Mucosa of rectum (tissue), 2 donors: ENCODE measurements at regions not wholly inside any gene's neighbourhood (a gene's known extent, or its start where the extent isn't known, plus 50 kb on each side); places are given as distances from the start of the nearest gene placed in this dataset.

Experiments
- H3K27ac ChIP-seq, 2 donors: one replicate each; pipeline ENCODE4 v1.7.0; 2013; ENCODE audit warnings: inconsistent platforms in 2 of 2, low read depth in 2 of 2, low read length in 2 of 2
- H3K27me3 ChIP-seq, 2 donors: one replicate each; pipeline ENCODE4 v1.7.0; 2013; ENCODE audit warnings: low read length in 2 of 2; ENCODE audit not compliant: control insufficient read depth in 2 of 2, insufficient read depth in 2 of 2
- H3K36me3 ChIP-seq, 2 donors: one replicate each; pipeline ENCODE4 v1.7.0; 2013; ENCODE audit warnings: low read length in 2 of 2; ENCODE audit not compliant: control insufficient read depth in 2 of 2, insufficient read depth in 2 of 2
- H3K4me1 ChIP-seq, 2 donors: one replicate each; pipeline ENCODE4 v1.7.0; 2013; ENCODE audit warnings: low read length in 2 of 2, mild to moderate bottlenecking in 1 of 2; ENCODE audit not compliant: control insufficient read depth in 2 of 2, insufficient read depth in 2 of 2
- H3K4me3 ChIP-seq, 2 donors: one replicate each; pipeline ENCODE4 v1.7.0; 2013; ENCODE audit warnings: low read length in 2 of 2
- H3K9ac ChIP-seq, 2 donors: one replicate each; pipeline ENCODE4 v1.7.0; 2013; ENCODE audit warnings: low read length in 2 of 2, low read depth in 1 of 2, mild to moderate bottlenecking in 1 of 2
- H3K9me3 ChIP-seq, 2 donors: one replicate each; pipeline ENCODE4 v1.7.0; 2013; ENCODE audit warnings: low read length in 2 of 2; ENCODE audit not compliant: control insufficient read depth in 2 of 2
- donor health status: healthy.
- donor health status: Normal muscosa, but diverticular disease.

DNA sequence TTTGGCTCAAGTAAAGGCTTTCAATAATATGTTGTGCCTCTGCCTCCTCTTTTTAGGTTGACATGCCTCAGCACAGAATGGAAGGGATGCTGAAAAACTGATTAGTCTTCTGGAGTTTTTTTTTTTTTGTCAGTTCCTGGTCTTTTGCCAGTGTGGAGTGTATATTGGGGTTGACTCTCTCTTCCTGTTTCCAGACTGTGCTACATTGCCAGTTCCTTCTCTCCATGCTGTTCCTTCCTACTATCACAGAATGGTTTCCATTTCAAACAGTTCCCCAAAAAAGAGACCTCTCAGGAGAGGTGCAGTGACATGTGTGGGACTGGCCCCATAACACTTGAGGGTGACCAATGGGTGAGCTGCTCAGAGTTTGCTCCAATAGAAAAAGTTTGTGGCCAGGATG is 101.7 kb upstream of the ETV3 start:
- Histone ChIP-seq H3K36me3 (no peaks in the 10 kb centered on the region), H3K9ac (no peak overlapping the region), H3K9me3 (no peaks in the 10 kb centered on the region), H3K27me3 (no peaks in the 10 kb centered on the region), H3K27ac (no peak overlapping the region), H3K4me1 (peaks cover 2 to 9% of the 10 kb centered on the region in 2 donors), H3K4me3 (no peak overlapping the region)

DNA sequence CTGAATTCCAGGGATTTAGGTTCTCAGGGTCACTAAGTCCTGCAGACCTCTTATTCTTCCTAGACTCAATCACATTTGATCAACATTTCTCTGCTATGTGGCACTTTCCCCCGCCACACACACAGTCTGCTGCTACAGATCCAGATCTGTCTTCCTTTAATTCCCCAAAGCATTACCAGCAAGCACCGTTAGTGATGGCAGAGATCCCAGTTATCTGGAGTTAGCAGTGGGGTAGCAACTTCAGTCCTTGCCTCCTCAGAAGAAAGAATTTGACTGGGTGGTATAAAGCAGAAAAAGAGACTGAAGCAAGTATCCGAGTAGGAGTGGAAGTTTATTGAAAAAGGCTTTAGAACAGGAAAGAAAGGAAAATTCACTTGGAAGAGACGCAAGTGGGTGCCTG is 100.4 kb upstream of the ETV3 start:
- Histone ChIP-seq H3K27ac (no peak overlapping the region), H3K36me3 (no peaks in the 10 kb centered on the region), H3K9ac (no peak overlapping the region), H3K27me3 (no peaks in the 10 kb centered on the region), H3K4me1 (peaks cover 2 to 9% of the 10 kb centered on the region in 2 donors), H3K9me3 (no peaks in the 10 kb centered on the region), H3K4me3 (no peak overlapping the region)

DNA sequence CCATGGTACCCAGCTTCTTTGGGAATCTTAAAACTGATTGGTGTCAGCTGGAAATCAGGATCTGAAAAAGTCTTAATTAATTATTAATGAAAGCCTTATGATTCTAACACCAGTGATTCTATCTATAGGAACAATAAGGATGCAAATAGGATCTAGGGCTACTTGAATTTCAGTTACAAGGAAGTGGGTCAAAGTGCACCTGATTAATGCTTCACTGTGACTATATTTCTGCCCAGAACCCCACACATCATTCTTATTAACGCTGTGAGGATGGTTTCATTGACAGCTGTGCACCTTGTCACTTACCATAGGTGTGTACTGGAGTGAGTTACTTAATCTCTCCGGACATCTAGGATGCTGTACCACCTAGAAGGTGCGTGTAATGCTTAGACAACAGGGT is 99.8 kb upstream of the ETV3 start:
- peaks cover 2 to 9% of the 10 kb centered on the region in 2 donors for H3K4me1 ChIP-seq
- no peak overlapping the region for H3K27ac ChIP-seq
- no peaks in the 10 kb centered on the region for H3K9me3 ChIP-seq

DNA sequence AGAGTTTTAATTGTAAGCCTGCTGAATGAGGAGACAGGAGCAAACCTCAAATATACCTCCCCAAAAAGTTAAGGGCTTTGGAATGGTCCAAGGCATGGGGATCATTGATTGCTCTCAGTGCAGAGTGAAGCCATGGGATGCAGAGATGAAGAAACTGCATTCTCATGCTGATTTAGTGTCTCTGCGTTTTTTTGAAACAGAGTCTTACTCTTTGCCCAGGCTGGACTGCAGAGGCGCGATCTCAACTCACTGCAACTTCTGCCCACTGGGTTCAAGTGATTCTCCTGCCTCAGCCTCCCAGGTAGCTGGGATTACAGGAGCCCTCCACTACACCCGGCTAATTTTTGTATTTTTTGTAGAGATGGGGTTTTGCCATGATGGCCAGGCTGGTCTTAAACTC is 99.3 kb upstream of the ETV3 start:
- H3K4me3 ChIP-seq = no peak overlapping the region
- peaks cover 4 to 9% of the 10 kb centered on the region in 2 donors for H3K4me1 ChIP-seq
- no peak overlapping the region for H3K27ac ChIP-seq
- no peak overlapping the region for H3K9ac ChIP-seq
- H3K36me3 ChIP-seq = no peaks in the 10 kb centered on the region
- H3K27me3 ChIP-seq = no peaks in the 10 kb centered on the region
- no peaks in the 10 kb centered on the region for H3K9me3 ChIP-seq

More for the DNA sequence above, 99.8 kb upstream of the ETV3 start:
- Histone ChIP-seq H3K27me3 (no peaks in the 10 kb centered on the region), H3K4me3 (no peak overlapping the region), H3K36me3 (no peaks in the 10 kb centered on the region), H3K9ac (no peak overlapping the region)

DNA sequence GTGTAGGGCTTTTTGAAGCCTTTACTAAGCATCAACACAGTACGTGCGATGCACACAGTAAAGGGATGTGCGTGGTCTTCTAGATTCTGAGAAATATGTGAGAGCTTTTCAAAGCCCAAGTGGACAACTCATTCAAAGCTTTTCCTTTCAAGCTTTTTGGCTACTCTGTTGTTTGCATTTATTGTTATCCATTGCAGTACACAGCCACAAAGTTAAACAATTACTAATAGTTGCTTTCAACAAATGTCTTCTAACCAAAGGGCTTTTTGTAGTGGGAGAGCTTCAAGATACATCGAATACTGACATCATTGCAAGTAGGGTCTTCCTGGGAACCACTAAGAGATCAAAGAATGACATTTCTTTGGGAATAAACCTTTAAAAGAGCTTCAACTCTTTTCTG is 97.9 kb upstream of the ETV3 start:
- H3K4me1 ChIP-seq = peaks cover 5 to 9% of the 10 kb centered on the region in 2 donors
- H3K4me3 ChIP-seq = no peak overlapping the region

DNA sequence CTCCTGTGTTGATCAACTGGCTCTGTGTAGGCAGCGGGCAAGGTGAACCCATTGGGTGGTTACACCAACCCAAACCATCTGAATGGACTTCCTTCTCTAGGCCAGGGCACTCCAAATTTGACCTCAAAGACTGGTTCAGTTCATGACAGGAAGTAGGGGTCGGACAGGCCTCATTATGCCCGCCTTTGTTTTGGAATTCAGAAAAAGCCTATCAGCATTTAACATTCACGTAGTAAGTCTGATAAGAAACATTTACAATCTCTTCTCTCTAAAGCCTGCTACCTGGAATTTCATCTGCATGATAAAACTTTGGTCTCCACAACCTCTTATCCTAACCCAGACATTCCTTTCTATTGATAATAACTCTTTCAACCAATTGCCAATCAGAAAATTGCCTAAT is 97.1 kb upstream of the ETV3 start:
- H3K27me3 ChIP-seq = no peaks in the 10 kb centered on the region
- no peak overlapping the region for H3K4me3 ChIP-seq
- H3K27ac ChIP-seq = no peak overlapping the region
- H3K36me3 ChIP-seq = no peaks in the 10 kb centered on the region
- no peaks in the 10 kb centered on the region for H3K9me3 ChIP-seq
- H3K9ac ChIP-seq = no peak overlapping the region
- H3K4me1 ChIP-seq = peaks cover 5 to 10% of the 10 kb centered on the region in 2 donors

More for the DNA sequence above, 97.9 kb upstream of the ETV3 start:
- Histone ChIP-seq H3K9ac (no peak overlapping the region), H3K9me3 (no peaks in the 10 kb centered on the region), H3K27ac (no peak overlapping the region), H3K36me3 (no peaks in the 10 kb centered on the region), H3K27me3 (no peaks in the 10 kb centered on the region)

DNA sequence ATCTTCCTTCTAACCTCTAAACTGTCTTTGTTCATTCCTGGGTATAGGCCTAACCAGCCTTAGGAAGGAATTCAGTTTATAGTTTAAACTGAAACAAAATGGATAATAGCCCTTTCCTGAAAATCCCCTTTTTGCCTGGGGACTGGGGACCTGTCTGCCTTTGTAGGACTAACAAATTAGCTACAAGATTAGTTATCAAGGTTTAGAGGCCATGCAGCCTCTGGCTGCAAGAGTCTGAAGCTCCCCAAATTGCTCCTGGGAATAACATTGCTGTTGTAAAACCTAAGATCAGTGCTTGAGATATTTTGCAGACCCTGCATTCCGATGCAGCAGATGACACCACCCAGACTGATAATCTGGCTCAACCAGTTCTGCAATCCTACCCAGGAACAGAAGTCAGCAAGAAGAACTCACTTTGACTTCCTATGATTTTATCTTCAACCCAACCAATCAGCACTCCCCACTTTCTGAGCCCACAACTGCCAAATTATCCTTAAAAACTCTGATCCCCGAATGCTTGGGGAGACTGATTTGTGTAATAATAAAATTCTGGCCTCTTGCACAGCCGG is 96.6 kb upstream of the ETV3 start:
- H3K27me3 ChIP-seq = no peaks in the 10 kb centered on the region
- H3K4me3 ChIP-seq = no peak overlapping the region
- no peaks in the 10 kb centered on the region for H3K36me3 ChIP-seq
- peaks cover 5 to 7% of the 10 kb centered on the region in 2 donors for H3K4me1 ChIP-seq
- H3K9me3 ChIP-seq = no peaks in the 10 kb centered on the region
- no peak overlapping the region for H3K27ac ChIP-seq
- H3K9ac ChIP-seq = no peak overlapping the region

DNA sequence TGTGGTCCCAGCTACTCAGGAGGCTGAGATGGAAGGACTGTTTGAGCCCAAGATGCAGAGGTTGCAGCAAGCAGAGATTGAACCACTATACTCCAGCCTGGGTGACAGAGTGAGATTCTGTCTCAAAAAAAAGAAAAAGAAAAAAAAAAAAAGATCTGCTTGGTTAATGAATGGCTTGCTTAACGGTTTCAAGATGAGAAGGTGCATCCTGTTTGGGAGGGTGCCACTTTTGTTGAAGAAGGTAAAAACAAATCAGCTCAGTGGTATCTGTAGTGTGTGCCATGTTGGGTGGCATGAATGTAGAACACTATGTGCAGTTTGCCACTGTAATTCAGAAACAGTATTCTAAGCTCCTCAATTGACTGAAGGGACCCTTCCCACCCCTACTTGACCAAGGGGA is 94.9 kb upstream of the ETV3 start:
- no peak overlapping the region for H3K9ac ChIP-seq
- H3K36me3 ChIP-seq = no peaks in the 10 kb centered on the region
- no peak overlapping the region for H3K4me3 ChIP-seq
- H3K4me1 ChIP-seq = peaks cover 5% of the 10 kb centered on the region in 2 donors
- no peaks in the 10 kb centered on the region for H3K27me3 ChIP-seq
- no peak overlapping the region for H3K27ac ChIP-seq
- H3K9me3 ChIP-seq = no peaks in the 10 kb centered on the region

DNA sequence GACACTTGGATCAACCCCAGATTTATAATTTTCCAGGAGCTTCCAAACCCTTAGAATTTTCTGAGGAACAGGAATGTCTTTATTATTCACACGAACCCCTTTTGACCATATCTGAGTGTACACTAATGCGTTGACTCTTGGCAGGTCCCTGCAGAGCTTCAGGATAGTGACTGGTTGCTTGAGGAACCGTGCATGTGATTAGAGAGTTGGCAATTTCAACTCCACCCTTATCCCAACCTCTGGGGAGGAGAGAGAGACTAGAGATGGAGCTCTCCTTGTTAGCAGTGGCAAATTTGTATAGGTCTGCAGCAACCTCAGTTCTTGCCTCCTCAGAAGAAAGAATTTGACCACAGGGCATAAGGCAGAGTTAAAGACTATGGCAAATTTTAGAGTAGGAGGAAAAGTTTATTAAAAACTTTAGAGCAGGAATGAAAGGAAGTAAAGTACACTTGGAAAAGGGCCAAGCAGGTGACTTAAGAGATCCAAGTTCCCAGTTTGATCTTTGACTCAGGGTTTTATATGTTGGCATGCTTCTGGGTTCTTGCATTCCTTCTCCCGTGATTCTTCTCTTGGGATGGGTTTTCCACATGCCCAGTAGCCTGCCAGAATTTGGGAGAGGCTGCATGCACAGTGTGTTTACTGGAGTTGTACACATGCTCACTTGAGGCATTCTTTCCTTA is 93.8 kb upstream of the ETV3 start:
- Histone ChIP-seq H3K9ac (no peak overlapping the region), H3K27ac (no peak overlapping the region), H3K36me3 (no peaks in the 10 kb centered on the region), H3K9me3 (no peaks in the 10 kb centered on the region), H3K4me1 (peaks cover 5% of the 10 kb centered on the region in 2 donors), H3K27me3 (no peaks in the 10 kb centered on the region), H3K4me3 (no peak overlapping the region)

DNA sequence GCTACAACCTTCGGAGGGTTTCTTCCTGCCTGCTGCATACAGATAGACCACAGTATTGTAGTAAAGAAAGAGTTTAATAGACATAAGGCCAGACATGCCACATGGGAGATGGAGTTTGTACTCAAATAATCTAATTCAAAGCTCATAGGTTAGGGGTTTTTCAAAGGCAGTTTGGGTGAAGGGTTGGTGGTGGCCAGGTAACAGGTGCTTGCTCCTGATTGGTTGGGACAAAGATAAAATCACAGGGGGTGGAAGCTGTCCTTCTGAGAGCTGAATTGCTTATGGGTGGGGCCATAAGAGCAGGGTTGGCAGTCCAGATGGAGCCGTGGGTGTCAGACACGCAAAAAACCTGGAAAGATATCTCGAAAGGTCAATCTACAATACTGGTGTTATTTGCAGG is 92.3 kb upstream of the ETV3 start:
- no peak overlapping the region for H3K27ac ChIP-seq
- no peaks in the 10 kb centered on the region for H3K36me3 ChIP-seq
- no peaks in the 10 kb centered on the region for H3K27me3 ChIP-seq
- H3K4me1 ChIP-seq = peaks cover 5% of the 10 kb centered on the region in 2 donors
- H3K9me3 ChIP-seq = no peaks in the 10 kb centered on the region
- H3K4me3 ChIP-seq = no peak overlapping the region
- no peak overlapping the region for H3K9ac ChIP-seq
